GM12865 (cell line): ENCODE measurements at regions not wholly inside any gene's neighbourhood (a gene's known extent, or its start where the extent isn't known, plus 50 kb on each side); places are given as distances from the start of the nearest gene placed in this dataset.

Experiments used
- DNase-seq: peaks from one replicate; pipeline ENCODE4 v3.0.0; 2010; ENCODE audit warnings: low read depth
- H3K4me3 ChIP-seq: 2 replicates; pipeline ENCODE4 v1.5.1; 2011; ENCODE audit warnings: mild to moderate bottlenecking, low read depth, low read length, control low read depth
- TF ChIP-seq, protein P1 (sequence below): IDR thresholded peaks from 2 replicates; pipeline ENCODE4 v1.5.1; 2011; ENCODE audit warnings: low read length, control low read depth, low read depth, inconsistent platforms; ENCODE audit not compliant: insufficient read depth; ENCODE audit errors: missing control alignments

DNA sequence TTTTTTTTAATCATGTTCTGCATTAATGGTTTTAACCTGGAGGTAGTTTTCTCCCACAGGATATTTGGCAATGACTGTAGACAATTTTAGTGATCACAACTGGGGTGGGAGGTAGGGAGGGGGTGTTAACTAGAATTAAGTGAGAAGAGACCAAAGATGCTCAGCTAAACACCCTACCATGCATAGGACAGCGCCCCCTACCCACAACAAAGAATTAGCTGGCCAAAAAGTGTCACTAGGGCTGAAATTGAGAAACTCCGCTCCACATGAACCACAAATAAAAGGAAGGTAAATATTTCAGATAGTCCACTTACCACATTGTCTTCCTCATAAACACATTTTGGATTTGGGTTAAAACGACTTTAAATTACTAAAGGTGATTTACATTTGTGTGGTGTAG, 942.6 kb downstream of the SUCLG1 start:
- no peak for DNase-seq
- H3K4me3 ChIP-seq, result no peak overlapping the region
- TF ChIP-seq, protein P1, sequence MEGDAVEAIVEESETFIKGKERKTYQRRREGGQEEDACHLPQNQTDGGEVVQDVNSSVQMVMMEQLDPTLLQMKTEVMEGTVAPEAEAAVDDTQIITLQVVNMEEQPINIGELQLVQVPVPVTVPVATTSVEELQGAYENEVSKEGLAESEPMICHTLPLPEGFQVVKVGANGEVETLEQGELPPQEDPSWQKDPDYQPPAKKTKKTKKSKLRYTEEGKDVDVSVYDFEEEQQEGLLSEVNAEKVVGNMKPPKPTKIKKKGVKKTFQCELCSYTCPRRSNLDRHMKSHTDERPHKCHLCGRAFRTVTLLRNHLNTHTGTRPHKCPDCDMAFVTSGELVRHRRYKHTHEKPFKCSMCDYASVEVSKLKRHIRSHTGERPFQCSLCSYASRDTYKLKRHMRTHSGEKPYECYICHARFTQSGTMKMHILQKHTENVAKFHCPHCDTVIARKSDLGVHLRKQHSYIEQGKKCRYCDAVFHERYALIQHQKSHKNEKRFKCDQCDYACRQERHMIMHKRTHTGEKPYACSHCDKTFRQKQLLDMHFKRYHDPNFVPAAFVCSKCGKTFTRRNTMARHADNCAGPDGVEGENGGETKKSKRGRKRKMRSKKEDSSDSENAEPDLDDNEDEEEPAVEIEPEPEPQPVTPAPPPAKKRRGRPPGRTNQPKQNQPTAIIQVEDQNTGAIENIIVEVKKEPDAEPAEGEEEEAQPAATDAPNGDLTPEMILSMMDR, result no peak

- DNase-seq, result no peak
- no peak overlapping the region for H3K4me3 ChIP-seq
- TF ChIP-seq, protein P1, result no peak
Observed at GRCh38 chr2:83487451-83487850, 971.6 kb downstream of the SUCLG1 start.

GRCh38 chr2:83481436-83481835, 977.6 kb downstream of the SUCLG1 start:
- TF ChIP-seq, protein P1, result no peak
- DNase-seq, result no peak
- H3K4me3 ChIP-seq, result no peak overlapping the region

DNA sequence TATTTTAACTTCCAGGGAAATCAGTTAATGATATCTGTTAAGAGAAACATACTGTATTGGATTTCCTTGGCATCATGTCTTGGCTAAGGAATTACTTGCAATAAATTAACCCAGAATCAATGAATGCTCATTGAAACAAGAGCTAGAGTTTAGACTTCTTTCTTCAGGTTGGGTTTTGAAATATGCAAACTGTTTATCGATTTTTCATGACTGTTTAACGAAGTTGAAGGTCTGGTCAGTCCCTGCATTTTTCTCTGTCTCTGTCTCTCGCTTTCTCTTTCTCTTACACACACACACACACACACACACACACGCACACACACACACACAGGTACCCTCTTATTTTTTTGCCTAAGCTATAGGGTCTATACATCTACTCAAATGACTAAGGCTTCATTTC, 981.0 kb downstream of the SUCLG1 start:
- no peak for DNase-seq
- H3K4me3 ChIP-seq, result no peak overlapping the region
- TF ChIP-seq, protein P1, result no peak

DNA sequence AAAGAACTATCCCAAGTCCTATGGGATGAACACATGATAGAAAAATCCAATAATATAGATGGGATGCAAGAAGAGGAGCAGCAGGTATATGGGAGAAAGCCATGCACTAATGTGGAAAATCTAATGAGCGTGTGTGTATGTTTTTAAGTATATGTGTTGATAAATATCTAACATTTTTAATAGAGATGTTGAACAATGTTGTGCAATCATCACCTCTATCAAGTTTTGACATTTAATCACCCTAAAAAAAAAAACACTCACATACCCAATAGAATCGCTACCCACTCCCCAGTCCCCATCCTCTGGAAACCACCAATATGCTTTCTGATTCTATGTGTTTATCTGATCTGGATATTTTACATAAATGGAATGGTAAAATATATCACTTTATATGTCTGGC, 983.7 kb downstream of the SUCLG1 start:
- DNase-seq, result no peak
- no peak overlapping the region for H3K4me3 ChIP-seq
- TF ChIP-seq, protein P1, result no peak

DNA sequence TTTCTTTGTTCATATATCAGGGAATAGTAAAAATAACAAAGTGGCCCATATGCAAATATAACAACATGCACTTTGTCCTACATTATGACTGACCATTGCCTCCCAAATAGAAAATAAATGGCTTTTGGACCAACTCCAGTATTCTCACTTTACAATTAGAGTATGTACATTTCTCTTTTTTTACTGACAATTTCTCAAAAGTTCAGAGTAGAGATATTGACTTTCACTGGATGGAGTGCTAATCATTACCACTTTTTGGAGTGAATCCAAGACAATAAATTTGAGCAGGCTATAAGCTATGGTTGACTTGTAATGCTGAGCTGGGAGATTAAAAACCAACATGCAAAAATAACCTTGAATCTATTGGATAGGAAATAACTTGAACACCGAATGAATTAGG, 987.4 kb downstream of the SUCLG1 start:
- DNase-seq, result no peak
- TF ChIP-seq, protein P1, result no peak

DNA sequence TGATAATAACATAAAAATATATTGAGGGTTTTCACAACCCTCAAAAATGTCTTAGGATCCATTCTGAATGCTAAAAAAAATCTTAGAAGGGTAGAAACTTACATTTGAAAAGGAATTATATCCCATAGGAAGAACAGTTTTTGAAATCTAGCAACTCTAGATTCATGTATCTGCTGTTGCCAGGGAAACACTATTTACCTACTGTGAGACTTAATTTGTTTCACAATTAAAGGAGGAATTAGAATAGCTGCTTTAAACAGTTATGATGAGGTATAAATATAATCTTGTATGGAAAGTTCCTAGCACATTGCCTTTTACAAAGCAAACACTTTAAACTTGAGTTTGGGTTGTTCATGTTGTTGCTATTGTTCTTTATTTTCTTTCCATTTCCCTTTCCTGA, 988.2 kb downstream of the SUCLG1 start:
- no peak overlapping the region for H3K4me3 ChIP-seq
- DNase-seq, result no peak
- TF ChIP-seq, protein P1, result no peak

More for the DNA sequence above, 987.4 kb downstream of the SUCLG1 start:
- no peak overlapping the region for H3K4me3 ChIP-seq
